GM23248 (cell line): ENCODE measurements at regions not wholly inside any gene's neighbourhood (a gene's known extent, or its start where the extent isn't known, plus 50 kb on each side); places are given as distances from the start of the nearest gene placed in this dataset.

Experiments
- DNase-seq: peaks from one replicate; pipeline ENCODE4 v3.0.0-alpha.2; 2015
- H2AFZ ChIP-seq: fragments of 200-600 bp; sonication (generic); 2 replicates; pipeline ENCODE4 v1.6.1; 2016; ENCODE audit warnings: antibody characterized with exemption
- H3F3A ChIP-seq: fragments of 200-600 bp; sonication (generic); 2 replicates; pipeline ENCODE4 v1.6.1; 2016; ENCODE audit warnings: mild to moderate bottlenecking, antibody characterized with exemption, mixed run types; ENCODE audit not compliant: insufficient read depth
- H3K27ac ChIP-seq: fragments of 200-600 bp; sonication (generic); 2 replicates; pipeline ENCODE4 v1.5.1; 2016; ENCODE audit warnings: mild to moderate bottlenecking
- H3K27me3 ChIP-seq: fragments of 200-600 bp; sonication (generic); replicated peaks from 2 replicates; pipeline ENCODE4 v1.6.1; 2016; ENCODE audit warnings: mild to moderate bottlenecking; ENCODE audit not compliant: insufficient read depth
- H3K36me3 ChIP-seq: fragments of 200-600 bp; sonication (generic); 2 replicates; pipeline ENCODE4 v1.6.1; 2016; ENCODE audit warnings: low read depth, mild to moderate bottlenecking
- H3K4me1 ChIP-seq: fragments of 200-600 bp; sonication (generic); 2 replicates; pipeline ENCODE4 v1.6.1; 2016; ENCODE audit warnings: mild to moderate bottlenecking; ENCODE audit not compliant: insufficient read depth
- H3K4me2 ChIP-seq: fragments of 200-600 bp; sonication (generic); one replicate; pipeline ENCODE4 v1.6.1; 2016; ENCODE audit warnings: mild to moderate bottlenecking; ENCODE audit not compliant: unreplicated experiment
- H3K4me3 ChIP-seq: fragments of 200-600 bp; sonication (generic); 2 replicates; pipeline ENCODE4 v1.5.1; 2016; ENCODE audit warnings: mild to moderate bottlenecking
- H3K79me2 ChIP-seq: fragments of 200-600 bp; sonication (generic); 2 replicates; pipeline ENCODE4 v1.6.1; 2016; ENCODE audit warnings: mild to moderate bottlenecking; ENCODE audit not compliant: insufficient read depth
- H3K9ac ChIP-seq: fragments of 200-600 bp; sonication (generic); 2 replicates; pipeline ENCODE4 v1.6.1; 2016; ENCODE audit warnings: mild to moderate bottlenecking
- H3K9me2 ChIP-seq: fragments of 200-600 bp; sonication (generic); 2 replicates; pipeline ENCODE4 v1.6.1; 2016; ENCODE audit warnings: mixed run types, mild to moderate bottlenecking, moderate library complexity; ENCODE audit not compliant: insufficient read depth
- H3K9me3 ChIP-seq: fragments of 200-600 bp; sonication (generic); one replicate; pipeline ENCODE4 v1.6.1; 2017; ENCODE audit warnings: low read depth
- H4K20me1 ChIP-seq: fragments of 200-600 bp; sonication (generic); 2 replicates; pipeline ENCODE4 v1.6.0; 2016; ENCODE audit not compliant: insufficient read depth
- EZH2 ChIP-seq: fragments of 200-600 bp; sonication (generic); IDR thresholded peaks from 2 replicates; pipeline ENCODE4 v1.6.1; 2018; ENCODE audit warnings: antibody characterized with exemption, mild to moderate bottlenecking; ENCODE audit not compliant: insufficient read depth, poor library complexity, severe bottlenecking
- EZH2phosphoT487 ChIP-seq: fragments of 200-600 bp; sonication (generic); IDR thresholded peaks from 2 replicates; pipeline ENCODE4 v1.6.1; 2018; ENCODE audit warnings: antibody characterized with exemption, moderate library complexity, mild to moderate bottlenecking, low read depth; ENCODE audit not compliant: insufficient read depth
- WGBS, 2 experiments: methylation state at CpG; one replicate each; pipeline ENCODE4 v1.1.6; 2015 to 2017; ENCODE audit warnings: low lambda C conversion rate in 2 of 2, low coverage in 1 of 2; ENCODE audit errors: missing lambda C conversion rate in 2 of 2; 5-methylcytosine and 5-hydroxymethylcytosine counted together
- in situ Hi-C: fragments of 300-500 bp; cut with MboI; formaldehyde crosslinking; loops from 2 replicates; pipeline ENCODE4 v1.15.0; 2020

DNA sequence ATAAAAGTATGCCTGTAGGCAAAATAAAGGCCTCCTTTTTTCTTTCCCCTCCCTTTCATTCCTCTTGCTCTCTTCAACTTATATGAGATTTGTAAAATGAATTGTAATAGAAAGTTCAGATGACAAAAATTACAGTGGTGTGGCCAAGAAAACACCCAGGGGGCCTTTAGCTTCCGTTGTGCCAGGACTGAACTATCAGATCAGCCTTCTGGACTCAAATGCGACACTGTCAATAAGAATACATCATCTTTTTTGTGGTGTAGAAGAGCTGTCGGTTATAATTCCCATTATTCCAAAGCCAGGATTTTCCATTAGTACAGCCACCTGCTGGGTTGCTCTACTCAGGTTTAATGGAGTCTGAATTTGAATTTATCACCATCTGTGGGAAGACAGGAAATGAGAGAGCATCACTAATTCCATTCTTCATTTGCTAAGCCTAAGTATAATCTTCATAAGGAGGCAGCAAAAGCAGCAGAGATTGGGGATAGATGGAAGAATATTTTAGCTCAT, 443.4 kb downstream of the ANXA1 start:
- H3K4me3 ChIP-seq, result no peak overlapping the region
- no peaks in the 10 kb centered on the region for H3K9me3 ChIP-seq
- H3K4me1 ChIP-seq, result no peaks in the 10 kb centered on the region
- 2 to 4% methylated on average over 3 of the region's 3 CpGs for WGBS, 2 experiments
- no peaks in the 10 kb centered on the region for H3K9me2 ChIP-seq
- H2AFZ ChIP-seq, result no peak overlapping the region
- H3K27ac ChIP-seq, result no peak overlapping the region
- no peaks in the 10 kb centered on the region for H3F3A ChIP-seq
- no peaks in the 10 kb centered on the region for H3K36me3 ChIP-seq
- no peaks in the 10 kb centered on the region for H4K20me1 ChIP-seq
- no peak for DNase-seq
- H3K9ac ChIP-seq, result no peak overlapping the region
- TF ChIP-seq EZH2phosphoT487, result no peak
- TF ChIP-seq EZH2, result no peak
- no peaks in the 10 kb centered on the region for H3K79me2 ChIP-seq
- H3K4me2 ChIP-seq, result no peak overlapping the region
- in situ Hi-C loops, result no loop called here
- H3K27me3 ChIP-seq, result no peaks in the 10 kb centered on the region

GRCh38 chr9:73596321-73596720, 444.7 kb downstream of the ANXA1 start:
- no peaks in the 10 kb centered on the region for H3K79me2 ChIP-seq
- H3K9ac ChIP-seq, result no peak overlapping the region
- DNase-seq, result no peak
- no peaks in the 10 kb centered on the region for H3K4me1 ChIP-seq
- no peak for TF ChIP-seq EZH2phosphoT487
- no peak for TF ChIP-seq EZH2
- H3K4me3 ChIP-seq, result no peak overlapping the region
- 17 to 23% methylated on average over 1 of the region's 1 CpG for WGBS, 2 experiments
- no peaks in the 10 kb centered on the region for H3K9me3 ChIP-seq
- no peaks in the 10 kb centered on the region for H4K20me1 ChIP-seq
- no peaks in the 10 kb centered on the region for H3F3A ChIP-seq
- no peaks in the 10 kb centered on the region for H3K27me3 ChIP-seq
- H3K36me3 ChIP-seq, result no peaks in the 10 kb centered on the region
- H3K4me2 ChIP-seq, result no peak overlapping the region
- no peak overlapping the region for H3K27ac ChIP-seq
- no peaks in the 10 kb centered on the region for H3K9me2 ChIP-seq
- no peak overlapping the region for H2AFZ ChIP-seq
- in situ Hi-C loops, result no loop called here

GRCh38 chr9:73597039-73597438, 445.4 kb downstream of the ANXA1 start:
- in situ Hi-C loops, result no loop called here

DNA sequence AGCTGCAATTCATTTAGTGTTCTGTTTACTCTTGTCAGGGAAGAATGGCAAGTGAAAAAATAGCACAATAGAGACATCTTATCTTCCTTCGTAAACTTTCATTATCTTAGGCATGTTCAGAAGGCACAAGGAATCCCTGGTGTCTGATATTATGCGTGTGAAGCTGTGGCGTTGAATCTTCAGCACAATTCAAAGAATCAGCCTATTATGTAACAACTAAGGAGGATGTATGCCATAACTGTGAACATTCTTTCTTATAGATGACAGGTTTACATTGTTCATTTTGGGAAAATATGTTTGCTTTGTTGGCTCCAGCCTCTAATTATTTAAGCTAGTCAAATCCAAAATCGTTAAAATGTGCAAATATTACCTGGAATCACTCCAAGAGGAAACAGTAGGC, 446.1 kb downstream of the ANXA1 start:
- Histone ChIP-seq H3K9me3 (no peaks in the 10 kb centered on the region), H3K27ac (no peak overlapping the region), H3K79me2 (no peaks in the 10 kb centered on the region), H3K9me2 (no peaks in the 10 kb centered on the region), H2AFZ (no peak overlapping the region), H3K36me3 (no peaks in the 10 kb centered on the region), H3K4me1 (no peaks in the 10 kb centered on the region), H3K4me3 (no peak overlapping the region), H3K27me3 (no peaks in the 10 kb centered on the region), H3K4me2 (no peak overlapping the region), H4K20me1 (no peaks in the 10 kb centered on the region), H3K9ac (no peak overlapping the region), H3F3A (no peaks in the 10 kb centered on the region)
- TF ChIP-seq EZH2phosphoT487, result no peak
- TF ChIP-seq EZH2, result no peak
- in situ Hi-C loops, result no loop called here
- no peak for DNase-seq
- 1% methylated on average over 4 of the region's 4 CpGs for WGBS, 2 experiments

More at GRCh38 chr9:73597039-73597438, 445.4 kb downstream of the ANXA1 start:
- H3K9ac ChIP-seq, result no peak overlapping the region
- WGBS, 2 experiments, result 2 to 3% methylated on average over 5 of the region's 5 CpGs
- no peak overlapping the region for H2AFZ ChIP-seq
- H3K79me2 ChIP-seq, result no peaks in the 10 kb centered on the region
- H3K27me3 ChIP-seq, result no peaks in the 10 kb centered on the region
- TF ChIP-seq EZH2 (no peak), EZH2phosphoT487 (no peak)
- H3K9me3 ChIP-seq, result no peaks in the 10 kb centered on the region
- no peak for DNase-seq
- no peaks in the 10 kb centered on the region for H3K9me2 ChIP-seq
- no peaks in the 10 kb centered on the region for H4K20me1 ChIP-seq
- no peaks in the 10 kb centered on the region for H3F3A ChIP-seq
- H3K4me3 ChIP-seq, result no peak overlapping the region
- H3K4me1 ChIP-seq, result no peaks in the 10 kb centered on the region
- H3K27ac ChIP-seq, result no peak overlapping the region
- no peak overlapping the region for H3K4me2 ChIP-seq
- H3K36me3 ChIP-seq, result no peaks in the 10 kb centered on the region

GRCh38 chr9:73609381-73609780, 457.7 kb downstream of the ANXA1 start:
- H3K36me3 ChIP-seq, result no peaks in the 10 kb centered on the region
- no peak overlapping the region for H3K27ac ChIP-seq
- no peaks in the 10 kb centered on the region for H3F3A ChIP-seq
- in situ Hi-C loops, result no loop called here
- H3K4me3 ChIP-seq, result no peak overlapping the region
- no peak overlapping the region for H3K4me2 ChIP-seq
- TF ChIP-seq EZH2 (no peak), EZH2phosphoT487 (no peak)
- H3K9me3 ChIP-seq, result no peaks in the 10 kb centered on the region
- H3K79me2 ChIP-seq, result no peaks in the 10 kb centered on the region
- 2 to 5% methylated on average over 1 of the region's 1 CpG for WGBS, 2 experiments
- no peak for DNase-seq
- no peaks in the 10 kb centered on the region for H3K27me3 ChIP-seq
- no peak overlapping the region for H2AFZ ChIP-seq
- H3K9me2 ChIP-seq, result no peaks in the 10 kb centered on the region
- H3K4me1 ChIP-seq, result no peaks in the 10 kb centered on the region
- no peak overlapping the region for H3K9ac ChIP-seq
- no peaks in the 10 kb centered on the region for H4K20me1 ChIP-seq
